Kidney epithelial cell (primary cell): ENCODE measurements at regions not wholly inside any gene's neighbourhood (a gene's known extent, or its start where the extent isn't known, plus 50 kb on each side); places are given as distances from the start of the nearest gene placed in this dataset.

Experiments used
- DNase-seq: peaks from one replicate; pipeline ENCODE4 v3.0.0-alpha.2; 2010; ENCODE audit warnings: low read depth
- H3K27me3 ChIP-seq: 2 replicates; pipeline ENCODE4 v1.6.0; 2011; ENCODE audit warnings: low read length; ENCODE audit not compliant: control insufficient read depth, insufficient read depth
- H3K36me3 ChIP-seq: 2 replicates; pipeline ENCODE4 v1.5.1; 2011; ENCODE audit warnings: low read length; ENCODE audit not compliant: control insufficient read depth, insufficient read depth
- H3K4me3 ChIP-seq: 2 replicates; pipeline ENCODE4 v1.5.1; 2011; ENCODE audit warnings: low read depth, mild to moderate bottlenecking, control low read depth, low read length
- TF ChIP-seq, protein P1 (sequence below): IDR thresholded peaks from 2 replicates; pipeline ENCODE4 v1.5.1; 2011; ENCODE audit warnings: mild to moderate bottlenecking, moderate library complexity, low read length, control low read depth, inconsistent platforms; ENCODE audit not compliant: insufficient read depth, poor library complexity, severe bottlenecking

GRCh38 chr11:128239306-128239705 lies 348.1 kb downstream of the ETS1 start:
- TF ChIP-seq, protein P1, sequence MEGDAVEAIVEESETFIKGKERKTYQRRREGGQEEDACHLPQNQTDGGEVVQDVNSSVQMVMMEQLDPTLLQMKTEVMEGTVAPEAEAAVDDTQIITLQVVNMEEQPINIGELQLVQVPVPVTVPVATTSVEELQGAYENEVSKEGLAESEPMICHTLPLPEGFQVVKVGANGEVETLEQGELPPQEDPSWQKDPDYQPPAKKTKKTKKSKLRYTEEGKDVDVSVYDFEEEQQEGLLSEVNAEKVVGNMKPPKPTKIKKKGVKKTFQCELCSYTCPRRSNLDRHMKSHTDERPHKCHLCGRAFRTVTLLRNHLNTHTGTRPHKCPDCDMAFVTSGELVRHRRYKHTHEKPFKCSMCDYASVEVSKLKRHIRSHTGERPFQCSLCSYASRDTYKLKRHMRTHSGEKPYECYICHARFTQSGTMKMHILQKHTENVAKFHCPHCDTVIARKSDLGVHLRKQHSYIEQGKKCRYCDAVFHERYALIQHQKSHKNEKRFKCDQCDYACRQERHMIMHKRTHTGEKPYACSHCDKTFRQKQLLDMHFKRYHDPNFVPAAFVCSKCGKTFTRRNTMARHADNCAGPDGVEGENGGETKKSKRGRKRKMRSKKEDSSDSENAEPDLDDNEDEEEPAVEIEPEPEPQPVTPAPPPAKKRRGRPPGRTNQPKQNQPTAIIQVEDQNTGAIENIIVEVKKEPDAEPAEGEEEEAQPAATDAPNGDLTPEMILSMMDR = no peak
- DNase-seq = no peak
- Histone ChIP-seq H3K4me3 (no peak overlapping the region), H3K36me3 (no peaks in the 10 kb centered on the region), H3K27me3 (no peaks in the 10 kb centered on the region)

- no peaks in the 10 kb centered on the region for H3K27me3 ChIP-seq
- TF ChIP-seq, protein P1 = no peak
- no peak overlapping the region for H3K4me3 ChIP-seq
- no peak for DNase-seq
- H3K36me3 ChIP-seq = no peaks in the 10 kb centered on the region
Observed at GRCh38 chr11:128238521-128239265, 348.7 kb downstream of the ETS1 start.

- H3K36me3 ChIP-seq = no peaks in the 10 kb centered on the region
- TF ChIP-seq, protein P1 = no peak
- no peak overlapping the region for H3K4me3 ChIP-seq
- no peaks in the 10 kb centered on the region for H3K27me3 ChIP-seq
- no peak for DNase-seq
Observed at GRCh38 chr11:128236506-128237498, 350.6 kb downstream of the ETS1 start.

GRCh38 chr11:128235958-128236357 lies 351.4 kb downstream of the ETS1 start:
- TF ChIP-seq, protein P1 = no peak
- Histone ChIP-seq H3K4me3 (no peak overlapping the region), H3K27me3 (no peaks in the 10 kb centered on the region), H3K36me3 (no peaks in the 10 kb centered on the region)
- DNase-seq = no peak

- no peaks in the 10 kb centered on the region for H3K27me3 ChIP-seq
- H3K36me3 ChIP-seq = no peaks in the 10 kb centered on the region
- H3K4me3 ChIP-seq = no peak overlapping the region
- no peak for DNase-seq
- TF ChIP-seq, protein P1 = no peak
Observed at GRCh38 chr11:128235426-128235825, 351.9 kb downstream of the ETS1 start.
